ENCODE measurements at regions not wholly inside any gene's neighbourhood (a gene's known extent, or its start where the extent isn't known, plus 50 kb on each side); places are given as distances from the start of the nearest gene placed in this dataset.

DNA sequence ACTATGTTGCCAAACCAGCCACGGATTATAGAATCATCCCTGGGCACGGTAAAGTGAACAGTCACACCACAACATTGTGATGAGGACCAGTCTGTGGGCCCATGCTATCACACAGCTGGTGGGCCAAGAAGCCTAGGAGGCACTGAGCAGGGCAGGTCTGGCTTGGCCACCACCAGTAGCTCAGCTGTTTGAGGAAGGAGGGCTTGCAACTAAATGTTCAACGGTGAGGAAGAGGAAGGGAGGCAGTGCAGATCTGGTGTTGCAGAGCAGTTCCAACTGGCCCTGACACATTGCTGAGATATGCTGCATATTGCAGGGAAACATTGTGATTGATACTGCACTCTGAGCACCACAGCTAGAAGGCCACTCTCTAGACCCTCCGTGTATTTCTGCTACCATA is 77.9 kb upstream of the ATG10 start:
- TF ChIP-seq EZH2 (IDR thresholded peaks at IDR 0.05) (no peak), POLR2AphosphoS5 (IDR thresholded peaks at IDR 0.05; ENCODE audit: borderline replicate concordance, low read depth, low read length) (no peak)
